ENCODE measurements at regions not wholly inside any gene's neighbourhood (a gene's known extent, or its start where the extent isn't known, plus 50 kb on each side); places are given as distances from the start of the nearest gene placed in this dataset.

DNA sequence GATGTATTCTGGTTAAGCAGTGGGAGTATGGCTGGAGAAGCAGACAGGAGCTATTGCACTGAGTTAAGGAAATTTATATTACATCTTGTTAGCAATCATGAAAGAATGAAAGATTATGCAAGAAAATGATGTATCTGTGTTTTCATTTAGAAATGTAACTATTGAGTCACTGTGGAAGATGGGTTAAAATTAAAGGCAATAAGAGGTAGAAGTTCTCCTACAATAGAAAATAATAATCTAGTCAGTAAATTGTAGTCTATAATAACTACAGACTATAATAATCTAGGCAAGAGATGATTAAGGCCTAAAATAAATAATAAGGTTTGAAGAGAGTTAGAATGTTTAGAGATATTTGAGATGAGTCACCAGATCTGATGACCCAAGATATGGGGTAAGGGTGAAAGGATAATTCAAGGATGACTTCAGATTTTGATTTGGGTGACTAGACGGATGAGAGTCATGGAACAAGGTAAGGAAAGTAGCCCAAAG, 371.9 kb upstream of the KCNH7 start:
- TF ChIP-seq, protein P1, sequence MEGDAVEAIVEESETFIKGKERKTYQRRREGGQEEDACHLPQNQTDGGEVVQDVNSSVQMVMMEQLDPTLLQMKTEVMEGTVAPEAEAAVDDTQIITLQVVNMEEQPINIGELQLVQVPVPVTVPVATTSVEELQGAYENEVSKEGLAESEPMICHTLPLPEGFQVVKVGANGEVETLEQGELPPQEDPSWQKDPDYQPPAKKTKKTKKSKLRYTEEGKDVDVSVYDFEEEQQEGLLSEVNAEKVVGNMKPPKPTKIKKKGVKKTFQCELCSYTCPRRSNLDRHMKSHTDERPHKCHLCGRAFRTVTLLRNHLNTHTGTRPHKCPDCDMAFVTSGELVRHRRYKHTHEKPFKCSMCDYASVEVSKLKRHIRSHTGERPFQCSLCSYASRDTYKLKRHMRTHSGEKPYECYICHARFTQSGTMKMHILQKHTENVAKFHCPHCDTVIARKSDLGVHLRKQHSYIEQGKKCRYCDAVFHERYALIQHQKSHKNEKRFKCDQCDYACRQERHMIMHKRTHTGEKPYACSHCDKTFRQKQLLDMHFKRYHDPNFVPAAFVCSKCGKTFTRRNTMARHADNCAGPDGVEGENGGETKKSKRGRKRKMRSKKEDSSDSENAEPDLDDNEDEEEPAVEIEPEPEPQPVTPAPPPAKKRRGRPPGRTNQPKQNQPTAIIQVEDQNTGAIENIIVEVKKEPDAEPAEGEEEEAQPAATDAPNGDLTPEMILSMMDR (IDR thresholded peaks at IDR 0.05) = no peak
- TF ChIP-seq HES2 (IDR thresholded peaks at IDR 0.05) (peak; percentile 59; the same call in 1 of the 2 replicates), RCOR1 (IDR thresholded peaks at IDR 0.05; ENCODE audit: low read depth, low read length) (no peak), POLR2A (IDR thresholded peaks at IDR 0.05; ENCODE audit: low read length) (no peak), BHLHE40 (IDR thresholded peaks at IDR 0.05; ENCODE audit: low read depth, low read length) (no peak), USF2 (IDR thresholded peaks at IDR 0.05) (no peak), EP300 (IDR thresholded peaks at IDR 0.05) (peak in 1 of 2 experiments; percentile 67; a peak in 1 of 5 replicates), RFX5 (IDR thresholded peaks at IDR 0.05) (no peak)
- TF ChIP-seq, protein P2, sequence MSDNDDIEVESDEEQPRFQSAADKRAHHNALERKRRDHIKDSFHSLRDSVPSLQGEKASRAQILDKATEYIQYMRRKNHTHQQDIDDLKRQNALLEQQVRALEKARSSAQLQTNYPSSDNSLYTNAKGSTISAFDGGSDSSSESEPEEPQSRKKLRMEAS (IDR thresholded peaks at IDR 0.05) = peak; percentile 19; the same call in 1 of the 2 replicates
- TF ChIP-seq, protein P3, sequence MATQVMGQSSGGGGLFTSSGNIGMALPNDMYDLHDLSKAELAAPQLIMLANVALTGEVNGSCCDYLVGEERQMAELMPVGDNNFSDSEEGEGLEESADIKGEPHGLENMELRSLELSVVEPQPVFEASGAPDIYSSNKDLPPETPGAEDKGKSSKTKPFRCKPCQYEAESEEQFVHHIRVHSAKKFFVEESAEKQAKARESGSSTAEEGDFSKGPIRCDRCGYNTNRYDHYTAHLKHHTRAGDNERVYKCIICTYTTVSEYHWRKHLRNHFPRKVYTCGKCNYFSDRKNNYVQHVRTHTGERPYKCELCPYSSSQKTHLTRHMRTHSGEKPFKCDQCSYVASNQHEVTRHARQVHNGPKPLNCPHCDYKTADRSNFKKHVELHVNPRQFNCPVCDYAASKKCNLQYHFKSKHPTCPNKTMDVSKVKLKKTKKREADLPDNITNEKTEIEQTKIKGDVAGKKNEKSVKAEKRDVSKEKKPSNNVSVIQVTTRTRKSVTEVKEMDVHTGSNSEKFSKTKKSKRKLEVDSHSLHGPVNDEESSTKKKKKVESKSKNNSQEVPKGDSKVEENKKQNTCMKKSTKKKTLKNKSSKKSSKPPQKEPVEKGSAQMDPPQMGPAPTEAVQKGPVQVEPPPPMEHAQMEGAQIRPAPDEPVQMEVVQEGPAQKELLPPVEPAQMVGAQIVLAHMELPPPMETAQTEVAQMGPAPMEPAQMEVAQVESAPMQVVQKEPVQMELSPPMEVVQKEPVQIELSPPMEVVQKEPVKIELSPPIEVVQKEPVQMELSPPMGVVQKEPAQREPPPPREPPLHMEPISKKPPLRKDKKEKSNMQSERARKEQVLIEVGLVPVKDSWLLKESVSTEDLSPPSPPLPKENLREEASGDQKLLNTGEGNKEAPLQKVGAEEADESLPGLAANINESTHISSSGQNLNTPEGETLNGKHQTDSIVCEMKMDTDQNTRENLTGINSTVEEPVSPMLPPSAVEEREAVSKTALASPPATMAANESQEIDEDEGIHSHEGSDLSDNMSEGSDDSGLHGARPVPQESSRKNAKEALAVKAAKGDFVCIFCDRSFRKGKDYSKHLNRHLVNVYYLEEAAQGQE (IDR thresholded peaks at IDR 0.05) = no peak

Measured in A549 (cell line).